DOHH2 (cell line): ENCODE measurements at regions not wholly inside any gene's neighbourhood (a gene's known extent, or its start where the extent isn't known, plus 50 kb on each side); places are given as distances from the start of the nearest gene placed in this dataset.

Source experiments
- H3F3A ChIP-seq: fragments of 200-600 bp; sonication (generic), shearing (Covaris generic); 2 replicates; pipeline ENCODE4 v1.6.0; 2016; ENCODE audit warnings: antibody characterized with exemption, mild to moderate bottlenecking; ENCODE audit not compliant: control insufficient read depth, insufficient read depth
- H3K27ac ChIP-seq: fragments of 200-600 bp; sonication (generic); 2 replicates; pipeline ENCODE4 v1.5.1; 2014; ENCODE audit warnings: low read depth, mild to moderate bottlenecking, low read length, moderate library complexity
- H3K27me3 ChIP-seq: fragments of 200-600 bp; sonication (generic); 2 replicates; pipeline ENCODE4 v1.6.1; 2014; ENCODE audit warnings: mild to moderate bottlenecking, low read length, mixed read lengths; ENCODE audit not compliant: control insufficient read depth
- H3K36me3 ChIP-seq: fragments of 200-600 bp; sonication (generic); 2 replicates; pipeline ENCODE4 v1.6.1; 2014; ENCODE audit warnings: mild to moderate bottlenecking, low read length, moderate library complexity, mixed read lengths; ENCODE audit not compliant: control insufficient read depth
- H3K4me1 ChIP-seq: fragments of 200-600 bp; sonication (generic); 2 replicates; pipeline ENCODE4 v1.6.1; 2014; ENCODE audit warnings: mild to moderate bottlenecking, low read length, mixed read lengths; ENCODE audit not compliant: control insufficient read depth
- H3K4me2 ChIP-seq: fragments of 200-600 bp; sonication (generic); 2 replicates; pipeline ENCODE4 v1.6.0; 2014; ENCODE audit warnings: mild to moderate bottlenecking, low read length, moderate library complexity
- H3K4me3 ChIP-seq: fragments of 200-600 bp; sonication (generic); 2 replicates; pipeline ENCODE4 v1.5.1; 2014; ENCODE audit warnings: mild to moderate bottlenecking, low read length, mixed read lengths
- H3K79me2 ChIP-seq: fragments of 200-600 bp; sonication (generic); 2 replicates; pipeline ENCODE4 v1.6.1; 2014; ENCODE audit warnings: mild to moderate bottlenecking, low read length, mixed read lengths; ENCODE audit not compliant: control insufficient read depth
- H3K9me2 ChIP-seq: fragments of 200-600 bp; sonication (generic); replicated peaks from 2 replicates; pipeline ENCODE4 v1.6.1; 2014; ENCODE audit warnings: mild to moderate bottlenecking, low read length, mixed read lengths; ENCODE audit not compliant: control insufficient read depth
- H3K9me3 ChIP-seq: fragments of 200-600 bp; sonication (generic); 2 replicates; pipeline ENCODE4 v1.6.1; 2014; ENCODE audit warnings: antibody characterized with exemption, low read length, mixed read lengths; ENCODE audit not compliant: control insufficient read depth, insufficient read depth
- H4K20me1 ChIP-seq: fragments of 200-600 bp; sonication (generic); 2 replicates; pipeline ENCODE4 v1.6.0; 2014; ENCODE audit warnings: low read depth, mild to moderate bottlenecking, antibody characterized with exemption, low read length, moderate library complexity; ENCODE audit not compliant: control insufficient read depth, insufficient read depth
- EZH2phosphoT487 ChIP-seq: fragments of 200-600 bp; sonication (generic); IDR thresholded peaks from 2 replicates; pipeline ENCODE4 v1.6.1; 2017; ENCODE audit warnings: borderline replicate concordance, mild to moderate bottlenecking, antibody characterized with exemption, low read length, moderate library complexity, mixed read lengths
- TF ChIP-seq, protein P1 (sequence below): fragments of 200-600 bp; sonication (generic); IDR thresholded peaks from one replicate; pipeline ENCODE4 v1.5.1; 2014; ENCODE audit warnings: antibody characterized with exemption, mild to moderate bottlenecking, low read depth, low read length; ENCODE audit not compliant: poor library complexity, severe bottlenecking

DNA sequence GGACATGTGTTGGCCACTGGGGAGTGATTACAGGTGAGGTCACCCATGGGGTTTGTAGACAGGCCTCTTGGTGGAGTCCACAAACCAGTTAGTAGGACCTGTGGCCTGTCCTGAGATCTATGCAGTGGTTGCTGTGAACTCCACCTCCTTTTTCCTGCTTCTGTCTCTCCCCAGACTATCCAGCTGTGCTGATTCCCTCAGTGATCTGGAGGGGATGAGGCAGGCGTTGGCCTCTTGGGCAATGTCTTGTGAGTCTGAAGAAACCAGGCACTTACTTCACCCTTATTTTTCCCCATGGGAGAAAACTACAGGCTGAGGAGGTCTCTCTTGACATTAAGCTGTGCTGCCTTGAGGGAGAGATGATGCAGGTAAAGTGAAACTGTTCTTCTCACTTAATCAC lies 257.2 kb upstream of the PRICKLE1 start:
- Histone ChIP-seq H4K20me1 (no peaks in the 10 kb centered on the region), H3K27me3 (no peaks in the 10 kb centered on the region), H3K27ac (no peak overlapping the region), H3K4me1 (no peaks in the 10 kb centered on the region), H3K79me2 (no peaks in the 10 kb centered on the region), H3K4me2 (no peak overlapping the region), H3F3A (no peaks in the 10 kb centered on the region), H3K9me3 (no peaks in the 10 kb centered on the region), H3K36me3 (no peaks in the 10 kb centered on the region), H3K4me3 (no peak overlapping the region), H3K9me2 (no peaks in the 10 kb centered on the region)
- TF ChIP-seq EZH2phosphoT487 = no peak
- TF ChIP-seq, protein P1, sequence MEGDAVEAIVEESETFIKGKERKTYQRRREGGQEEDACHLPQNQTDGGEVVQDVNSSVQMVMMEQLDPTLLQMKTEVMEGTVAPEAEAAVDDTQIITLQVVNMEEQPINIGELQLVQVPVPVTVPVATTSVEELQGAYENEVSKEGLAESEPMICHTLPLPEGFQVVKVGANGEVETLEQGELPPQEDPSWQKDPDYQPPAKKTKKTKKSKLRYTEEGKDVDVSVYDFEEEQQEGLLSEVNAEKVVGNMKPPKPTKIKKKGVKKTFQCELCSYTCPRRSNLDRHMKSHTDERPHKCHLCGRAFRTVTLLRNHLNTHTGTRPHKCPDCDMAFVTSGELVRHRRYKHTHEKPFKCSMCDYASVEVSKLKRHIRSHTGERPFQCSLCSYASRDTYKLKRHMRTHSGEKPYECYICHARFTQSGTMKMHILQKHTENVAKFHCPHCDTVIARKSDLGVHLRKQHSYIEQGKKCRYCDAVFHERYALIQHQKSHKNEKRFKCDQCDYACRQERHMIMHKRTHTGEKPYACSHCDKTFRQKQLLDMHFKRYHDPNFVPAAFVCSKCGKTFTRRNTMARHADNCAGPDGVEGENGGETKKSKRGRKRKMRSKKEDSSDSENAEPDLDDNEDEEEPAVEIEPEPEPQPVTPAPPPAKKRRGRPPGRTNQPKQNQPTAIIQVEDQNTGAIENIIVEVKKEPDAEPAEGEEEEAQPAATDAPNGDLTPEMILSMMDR = no peak

DNA sequence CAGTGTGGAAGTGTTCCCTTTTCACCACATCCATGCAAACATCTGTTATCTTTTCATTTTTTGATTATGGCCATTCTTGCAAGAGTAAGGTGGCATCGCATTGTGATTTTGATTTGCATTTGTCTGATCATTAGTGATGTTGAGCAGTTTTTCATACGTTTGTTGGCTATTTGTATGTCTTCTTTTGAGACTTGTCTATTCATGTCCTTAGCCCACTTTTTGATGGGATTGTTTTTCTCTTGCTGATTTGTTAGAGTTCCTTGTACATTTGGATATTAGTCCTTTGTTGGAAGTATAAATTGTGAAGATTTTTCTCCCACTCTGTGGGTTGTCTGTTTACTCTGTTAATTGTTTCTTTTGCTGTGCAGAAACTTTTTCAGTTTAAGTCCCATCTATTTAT lies 244.5 kb upstream of the PRICKLE1 start:
- H3K4me2 ChIP-seq = no peak overlapping the region
- no peaks in the 10 kb centered on the region for H3K27me3 ChIP-seq
- H4K20me1 ChIP-seq = no peaks in the 10 kb centered on the region
- no peaks in the 10 kb centered on the region for H3K79me2 ChIP-seq
- no peak for TF ChIP-seq EZH2phosphoT487
- TF ChIP-seq, protein P1 = no peak
- H3K4me3 ChIP-seq = no peak overlapping the region
- no peak overlapping the region for H3K27ac ChIP-seq
- no peaks in the 10 kb centered on the region for H3K4me1 ChIP-seq
- no peaks in the 10 kb centered on the region for H3K9me2 ChIP-seq
- H3F3A ChIP-seq = no peaks in the 10 kb centered on the region
- H3K9me3 ChIP-seq = no peaks in the 10 kb centered on the region
- no peaks in the 10 kb centered on the region for H3K36me3 ChIP-seq

DNA sequence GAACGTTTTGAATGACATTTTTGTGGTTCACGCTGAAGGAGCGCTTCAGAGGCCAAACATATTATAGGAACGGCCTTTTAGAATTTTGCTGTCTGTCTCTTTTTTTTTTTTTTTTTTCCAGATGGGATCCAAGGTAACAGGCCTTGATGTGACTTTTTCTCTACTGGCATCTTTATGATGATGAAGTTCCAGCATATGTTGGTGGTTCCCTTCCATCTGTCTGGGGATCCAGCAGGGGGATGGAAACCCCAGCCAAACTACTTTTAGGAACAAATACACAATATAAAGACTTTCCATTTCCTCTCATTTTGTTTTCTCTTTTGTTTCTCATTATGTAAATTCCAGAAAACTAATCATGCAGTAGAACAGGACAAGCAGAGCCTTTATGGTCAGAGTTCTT lies 239.3 kb upstream of the PRICKLE1 start:
- H4K20me1 ChIP-seq = no peaks in the 10 kb centered on the region

More for the DNA sequence above, 239.3 kb upstream of the PRICKLE1 start:
- Histone ChIP-seq H3K4me1 (no peaks in the 10 kb centered on the region), H3F3A (no peaks in the 10 kb centered on the region), H3K36me3 (no peaks in the 10 kb centered on the region), H3K27ac (no peak overlapping the region), H3K79me2 (no peaks in the 10 kb centered on the region), H3K4me3 (no peak overlapping the region), H3K9me3 (no peaks in the 10 kb centered on the region), H3K4me2 (no peak overlapping the region), H3K9me2 (no peaks in the 10 kb centered on the region), H3K27me3 (no peaks in the 10 kb centered on the region)
- TF ChIP-seq, protein P1 = no peak
- TF ChIP-seq EZH2phosphoT487 = no peak
